Esophagus squamous epithelium (tissue), 5 donors: ENCODE measurements at regions not wholly inside any gene's neighbourhood (a gene's known extent, or its start where the extent isn't known, plus 50 kb on each side); places are given as distances from the start of the nearest gene placed in this dataset.

Experiments used
- DNase-seq: peaks from one replicate; lab custom pipeline; 2025; lab: John Stamatoyannopoulos, UW
- H3K27ac ChIP-seq, 4 donors: fragments of 200-600 bp; sonication (generic); one replicate each; pipeline ENCODE4 v1.5.1; 2016 to 2019; ENCODE audit warnings: mild to moderate bottlenecking in 1 of 4
- H3K27me3 ChIP-seq, 4 donors: fragments of 200-600 bp; sonication (generic); 1 replicate in 3 of 4; 2 replicates in 1 of 4; pipeline versions ENCODE4 v1.5.1 to v1.6.0; 2017 to 2021; ENCODE audit warnings: antibody characterized with exemption in 1 of 4
- H3K36me3 ChIP-seq, 3 donors: fragments of 200-600 bp; sonication (generic); one replicate each; pipeline ENCODE4 v1.5.1; 2016 to 2019
- H3K4me1 ChIP-seq, 3 donors: fragments of 200-600 bp; sonication (generic); one replicate each; pipeline ENCODE4 v1.5.1; 2017 to 2019
- H3K4me3 ChIP-seq, 4 donors: fragments of 200-600 bp; sonication (generic); 1 replicate in 3 of 4; 2 replicates in 1 of 4; pipeline ENCODE4 v1.5.1; 2016 to 2019; ENCODE audit warnings: mild to moderate bottlenecking in 2 of 4, moderate library complexity in 1 of 4
- H3K9me3 ChIP-seq, 3 donors: fragments of 200-600 bp; sonication (generic); one replicate each; pipeline ENCODE4 v1.5.1; 2016 to 2019
- CTCF ChIP-seq, 6 experiments: fragments of 450-650 bp in 4 of 6; fragments of 200-600 bp in 2 of 6; sonication (generic) in 2 of 6; IDR thresholded peaks; one replicate each; pipeline ENCODE4 v1.5.1; 2016 to 2019; ENCODE audit warnings: antibody characterized with exemption in 6 of 6, mild to moderate bottlenecking in 4 of 6, moderate library complexity in 4 of 6
- POLR2A ChIP-seq, 4 donors: fragments of 450-650 bp; IDR thresholded peaks; one replicate each; pipeline ENCODE4 v1.6.1; 2017; ENCODE audit warnings: antibody characterized with exemption in 4 of 4, mild to moderate bottlenecking in 4 of 4, moderate library complexity in 3 of 4
- WGBS, 2 donors: methylation state at CpG; one replicate each; pipeline ENCODE4 v1.1.5; 2018; 5-methylcytosine and 5-hydroxymethylcytosine counted together
- intact Hi-C: fragments of 100-400 bp; cut with DNase I; formaldehyde crosslinking; loops from one replicate; pipeline ENCODE4 v1.15.0; 2022
- donor health status: DM: yes; HTN: yes; CAD: no.

- H3K36me3 ChIP-seq, result no peaks in the 10 kb centered on the region
- no peak overlapping the region for H3K4me3 ChIP-seq
- no peaks in the 10 kb centered on the region for H3K9me3 ChIP-seq
- 63 to 69% methylated on average over 5 of the region's 5 CpGs for WGBS, 2 donors
- H3K27me3 ChIP-seq, result no peaks in the 10 kb centered on the region
- intact Hi-C loops, result no loop called here
- no peak overlapping the region for H3K27ac ChIP-seq
- H3K4me1 ChIP-seq, result peaks cover 0 to 14% (median 0%) of the 10 kb centered on the region in 3 donors
- TF ChIP-seq POLR2A (IDR thresholded peaks at IDR 0.05) (no peak), CTCF (IDR thresholded peaks at IDR 0.05) (no peak)
- no peak for DNase-seq
Measured at GRCh38 chr6:19322691-19323485, 514.3 kb upstream of the ID4 start.

GRCh38 chr6:19324376-19324775, 512.8 kb upstream of the ID4 start:
- H3K4me3 ChIP-seq, result no peak overlapping the region
- no peak for TF ChIP-seq POLR2A (IDR thresholded peaks at IDR 0.05)
- TF ChIP-seq CTCF (IDR thresholded peaks at IDR 0.05), result no peak
- DNase-seq, result no peak
- H3K4me1 ChIP-seq, result peaks cover 0 to 17% (median 0%) of the 10 kb centered on the region in 3 donors
- H3K36me3 ChIP-seq, result no peaks in the 10 kb centered on the region
- H3K27me3 ChIP-seq, result no peaks in the 10 kb centered on the region
- intact Hi-C loops, result no loop called here
- H3K27ac ChIP-seq, result no peak overlapping the region
- 69 to 78% methylated on average over 3 of the region's 3 CpGs for WGBS, 2 donors
- H3K9me3 ChIP-seq, result no peaks in the 10 kb centered on the region

DNA sequence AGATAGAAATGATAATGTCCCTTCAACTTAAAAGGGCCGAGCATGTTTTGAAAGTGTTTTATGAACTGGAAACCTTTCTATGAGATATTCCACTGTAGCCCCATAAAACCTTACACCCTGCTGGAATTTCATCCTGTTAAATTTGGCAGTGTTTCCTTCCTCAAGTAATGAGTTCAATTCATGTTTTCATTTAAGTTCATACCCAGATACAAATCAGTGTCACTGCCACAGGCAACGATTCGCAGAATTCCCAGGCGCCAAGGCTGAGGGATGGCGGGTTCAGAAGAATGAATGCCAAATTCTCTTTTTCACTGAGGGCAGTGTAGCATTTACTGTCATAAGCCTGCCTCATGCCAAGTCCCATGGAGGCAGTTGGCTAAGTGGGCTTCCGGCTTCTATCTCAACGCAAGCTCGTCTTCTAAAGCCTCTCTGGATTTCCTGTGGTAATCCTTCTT, 511.8 kb upstream of the ID4 start:
- Histone ChIP-seq H3K9me3 (no peaks in the 10 kb centered on the region), H3K4me1 (peaks cover 0 to 11% (median 0%) of the 10 kb centered on the region in 3 donors), H3K27me3 (no peaks in the 10 kb centered on the region), H3K27ac (peak overlapping the region in 2 of 4 donors; percentile 8 to 41), H3K4me3 (no peak overlapping the region), H3K36me3 (no peaks in the 10 kb centered on the region)
- intact Hi-C loops, result no loop called here
- TF ChIP-seq POLR2A (IDR thresholded peaks at IDR 0.05) (no peak), CTCF (IDR thresholded peaks at IDR 0.05) (no peak)
- WGBS, 2 donors, result 65 to 78% methylated on average over 8 of the region's 8 CpGs
- no peak for DNase-seq

DNA sequence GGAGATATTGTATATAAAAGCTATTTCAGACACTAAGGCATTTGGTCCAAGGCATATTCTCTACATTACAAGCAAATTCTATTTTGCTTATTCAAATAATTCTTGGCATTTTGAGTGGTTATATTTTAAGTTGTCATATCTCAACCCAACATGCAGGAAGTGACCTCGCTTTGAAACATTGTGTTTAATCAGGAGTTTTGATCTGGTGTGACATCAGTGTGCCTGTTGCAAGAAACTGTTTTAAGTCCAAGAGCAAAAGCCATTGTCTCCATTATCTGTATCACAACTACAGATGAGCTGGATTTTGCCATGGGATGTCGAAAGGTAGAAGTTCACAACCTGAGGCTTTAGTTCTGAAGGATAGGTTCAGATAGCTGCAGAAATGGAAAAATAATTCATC, 509.9 kb upstream of the ID4 start:
- H3K4me1 ChIP-seq, result peaks cover 0 to 10% (median 0%) of the 10 kb centered on the region in 3 donors
- no peak for DNase-seq
- TF ChIP-seq POLR2A (IDR thresholded peaks at IDR 0.05), result no peak
- no peak for TF ChIP-seq CTCF (IDR thresholded peaks at IDR 0.05)
- no peaks in the 10 kb centered on the region for H3K36me3 ChIP-seq
- no peaks in the 10 kb centered on the region for H3K9me3 ChIP-seq
- intact Hi-C loops, result no loop called here
- H3K4me3 ChIP-seq, result no peak overlapping the region
- no peaks in the 10 kb centered on the region for H3K27me3 ChIP-seq
- 62 to 66% methylated on average over 2 of the region's 2 CpGs for WGBS, 2 donors
- H3K27ac ChIP-seq, result peak overlapping the region in 2 of 4 donors; percentile 19 to 29

GRCh38 chr6:19327661-19328060, 509.5 kb upstream of the ID4 start:
- H3K27me3 ChIP-seq, result no peaks in the 10 kb centered on the region
- no peak for DNase-seq
- intact Hi-C loops, result no loop called here
- H3K27ac ChIP-seq, result peak overlapping the region in 1 of 4 donors; percentile 19
- H3K36me3 ChIP-seq, result no peaks in the 10 kb centered on the region
- TF ChIP-seq CTCF (IDR thresholded peaks at IDR 0.05) (no peak), POLR2A (IDR thresholded peaks at IDR 0.05) (no peak)
- H3K9me3 ChIP-seq, result no peaks in the 10 kb centered on the region
- H3K4me1 ChIP-seq, result peaks cover 0 to 10% (median 0%) of the 10 kb centered on the region in 3 donors
- no peak overlapping the region for H3K4me3 ChIP-seq
- 28 to 36% methylated on average over 8 of the region's 8 CpGs for WGBS, 2 donors
